SW 1271 (cell line): ENCODE measurements at regions not wholly inside any gene's neighbourhood (a gene's known extent, or its start where the extent isn't known, plus 50 kb on each side); places are given as distances from the start of the nearest gene placed in this dataset.

Experiments
- DNase-seq, 2 experiments: peaks; one replicate each; lab custom pipeline; 2025; lab: John Stamatoyannopoulos, UW

DNA sequence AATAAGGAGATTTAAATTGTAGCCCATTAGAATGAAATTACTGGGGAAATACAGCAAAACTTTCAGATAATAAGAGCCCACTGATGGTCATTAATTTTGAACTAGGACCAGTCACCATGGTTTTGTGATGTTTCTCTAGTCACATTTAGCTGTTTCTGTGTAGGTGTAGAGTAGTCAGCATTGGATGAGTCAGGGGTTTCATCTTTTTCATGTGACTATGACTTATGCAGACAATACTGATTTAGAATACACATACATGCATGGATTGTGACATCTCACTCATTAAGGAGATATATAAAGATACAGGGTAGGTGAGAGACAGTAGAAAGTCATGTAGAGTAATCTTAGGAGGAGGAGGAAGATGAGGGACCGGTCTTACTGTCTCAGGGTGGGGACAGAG, 1192.7 kb downstream of the KCNT2 start:
- no peak for DNase-seq

DNA sequence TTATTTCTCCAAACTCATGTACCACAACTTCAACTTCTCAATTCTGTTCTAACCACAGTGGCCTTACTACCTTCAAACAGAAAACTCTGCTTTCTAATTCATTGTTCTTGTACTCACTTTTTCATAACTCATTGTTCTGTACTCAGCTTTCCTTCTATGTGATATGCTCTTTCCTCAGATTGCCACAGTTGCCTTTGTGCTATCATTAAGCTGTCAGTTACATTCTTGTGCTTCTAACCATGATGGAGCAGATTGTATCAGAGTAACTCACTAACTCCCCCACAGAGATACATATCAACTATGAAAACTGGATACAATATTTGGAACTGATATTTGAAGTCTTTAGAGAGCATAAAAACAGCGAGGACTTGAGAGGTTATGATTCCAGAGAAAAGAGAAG, 1213.7 kb downstream of the KCNT2 start:
- DNase-seq, result no peak

DNA sequence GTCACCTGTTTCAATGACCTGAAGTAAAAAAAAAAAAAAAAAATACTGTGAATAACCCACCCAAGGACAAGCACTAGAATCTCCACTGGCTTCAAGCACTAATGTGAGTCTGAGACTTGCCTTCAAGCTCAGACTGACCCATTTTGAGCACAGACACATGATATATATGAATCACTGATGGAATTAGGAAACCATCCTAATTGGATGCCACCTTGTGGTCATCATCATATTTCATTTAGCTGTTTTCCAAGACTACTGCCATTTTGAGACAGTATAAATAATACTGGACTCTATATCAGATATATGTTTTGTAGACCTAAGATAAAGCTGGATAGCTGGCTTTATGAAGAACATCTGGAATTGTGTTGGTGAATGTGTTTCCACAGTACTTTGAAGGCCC, 1232.0 kb downstream of the KCNT2 start:
- DNase-seq, result no peak

DNA sequence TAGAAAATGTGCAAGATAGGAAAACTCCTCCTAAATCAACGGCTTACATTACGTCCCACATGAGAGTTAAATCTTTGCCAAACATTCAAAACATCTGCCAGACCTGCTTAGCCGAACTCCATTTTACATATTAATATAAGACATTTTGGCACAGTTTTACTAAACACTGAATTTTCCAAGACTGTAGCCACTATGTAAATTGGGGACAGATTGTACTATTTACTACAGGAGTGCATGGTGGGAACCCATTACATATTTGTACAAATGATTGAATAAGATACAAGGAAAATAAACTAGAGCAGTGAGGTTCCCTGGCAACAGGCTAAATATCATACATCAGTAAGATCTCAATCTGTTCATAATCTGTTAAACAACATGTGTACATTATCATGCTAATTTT, 1234.4 kb downstream of the KCNT2 start:
- no peak for DNase-seq

DNA sequence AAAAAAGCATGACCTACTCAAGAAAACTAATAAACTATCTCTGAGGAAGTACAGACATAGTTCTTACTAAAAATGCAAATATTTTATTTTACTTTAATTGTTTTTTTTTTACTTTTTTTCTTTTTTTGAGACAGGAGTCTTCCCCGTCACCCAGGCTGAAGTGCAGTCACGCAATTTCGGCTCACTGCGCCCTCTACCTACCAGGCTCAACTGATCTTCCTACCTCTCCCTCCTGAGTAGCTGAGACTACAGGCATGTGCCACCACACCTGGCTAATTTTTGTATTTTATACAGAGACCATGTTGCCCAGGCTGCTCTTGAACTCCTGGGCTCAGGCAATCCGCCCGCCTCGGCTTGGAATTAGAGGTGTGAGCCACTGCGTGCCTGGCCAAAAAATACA, 1263.1 kb downstream of the KCNT2 start:
- DNase-seq, result no peak

DNA sequence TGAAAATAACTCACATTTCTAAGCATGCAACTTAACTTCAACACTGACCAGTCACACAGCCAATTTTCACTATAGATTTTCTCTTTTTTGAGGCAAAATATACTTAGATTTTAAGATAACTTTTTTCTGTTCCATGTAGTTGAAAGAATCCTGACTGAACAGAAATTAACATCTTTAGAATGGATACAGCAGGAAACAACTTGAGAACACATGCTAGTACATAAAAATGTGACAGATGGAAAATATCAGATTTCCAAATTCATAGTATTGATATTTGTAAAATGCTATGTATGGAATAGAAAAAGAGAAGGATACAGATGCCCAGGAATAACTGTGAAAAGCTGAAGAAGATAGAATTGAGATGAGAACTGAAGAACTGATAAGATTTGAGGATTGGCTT, 1270.6 kb downstream of the KCNT2 start:
- no peak for DNase-seq

DNA sequence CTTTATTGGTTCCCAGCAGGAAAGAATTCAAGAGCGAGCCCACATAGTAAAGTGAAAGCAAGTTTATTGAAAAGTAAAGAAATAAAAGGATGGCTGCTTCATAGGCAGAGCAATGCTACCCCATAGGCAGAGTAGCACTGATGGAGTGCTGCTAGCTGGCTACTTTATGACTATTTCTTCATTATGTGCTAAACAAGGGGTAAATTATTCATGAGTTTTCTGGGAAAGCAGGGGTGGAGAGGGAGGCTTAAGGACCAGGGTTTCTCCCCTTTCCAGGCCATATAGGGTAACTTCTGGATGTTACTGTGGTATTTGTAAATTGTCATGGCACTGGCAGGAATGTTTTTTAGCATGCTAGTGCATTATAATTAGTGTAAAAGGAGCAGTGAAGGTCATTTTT, 1271.4 kb downstream of the KCNT2 start:
- DNase-seq, result no peak

DNA sequence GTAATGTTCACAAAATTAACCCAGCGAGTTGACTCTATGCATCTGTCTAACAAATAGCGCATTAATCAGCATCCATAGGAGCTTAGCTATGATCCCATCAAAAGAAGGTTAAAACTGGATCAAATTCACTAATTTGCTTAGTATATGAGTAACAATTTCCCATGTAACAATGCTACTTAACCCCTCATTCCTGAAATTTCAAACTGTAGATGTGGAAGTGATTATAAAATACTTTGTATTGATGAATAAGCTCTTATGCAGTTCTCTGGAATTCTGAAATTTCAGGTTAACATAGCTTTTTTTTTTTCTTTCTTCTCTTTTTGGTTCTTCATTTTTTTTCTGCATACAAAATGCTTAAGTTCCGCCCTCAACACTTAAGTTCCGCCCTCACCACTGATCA, 1272.7 kb downstream of the KCNT2 start:
- DNase-seq, result no peak

DNA sequence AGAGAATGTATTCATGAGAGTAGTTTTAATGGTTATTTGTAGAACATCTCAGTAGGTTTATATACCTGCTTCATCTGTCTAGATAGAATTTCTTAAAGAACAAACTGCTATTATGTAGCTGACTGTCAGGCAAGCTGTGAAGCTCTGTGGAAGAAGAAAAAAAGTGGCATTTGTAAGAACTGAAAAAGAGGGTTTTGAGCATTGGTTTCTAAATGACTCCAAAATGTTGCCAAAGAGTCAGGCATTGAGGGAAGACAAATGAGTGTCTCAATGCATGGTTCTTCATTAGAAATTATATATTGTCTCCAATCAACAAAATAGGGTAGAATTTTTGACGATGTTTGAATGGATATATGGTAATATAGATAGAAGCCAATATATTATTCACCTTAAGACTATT, 1276.1 kb downstream of the KCNT2 start:
- DNase-seq, result no peak

DNA sequence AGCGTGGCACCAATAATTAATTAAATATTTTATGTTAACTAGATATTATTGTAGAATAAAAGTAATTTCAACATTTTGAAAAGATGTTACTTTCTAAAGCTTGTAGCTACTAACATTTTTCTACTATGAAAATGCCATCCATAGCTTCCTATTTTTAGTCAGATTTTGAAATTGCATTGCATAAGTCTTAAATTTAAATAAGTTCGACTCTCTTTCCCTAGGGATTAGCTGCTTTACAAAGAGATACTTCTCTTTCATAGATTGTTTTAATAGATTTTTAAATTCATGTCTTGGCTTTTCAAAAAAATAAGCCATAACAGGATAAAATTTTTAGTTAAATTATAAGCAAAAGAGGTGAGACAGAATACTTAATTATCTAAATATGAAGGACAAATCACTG, 1279.6 kb downstream of the KCNT2 start:
- DNase-seq, result no peak

DNA sequence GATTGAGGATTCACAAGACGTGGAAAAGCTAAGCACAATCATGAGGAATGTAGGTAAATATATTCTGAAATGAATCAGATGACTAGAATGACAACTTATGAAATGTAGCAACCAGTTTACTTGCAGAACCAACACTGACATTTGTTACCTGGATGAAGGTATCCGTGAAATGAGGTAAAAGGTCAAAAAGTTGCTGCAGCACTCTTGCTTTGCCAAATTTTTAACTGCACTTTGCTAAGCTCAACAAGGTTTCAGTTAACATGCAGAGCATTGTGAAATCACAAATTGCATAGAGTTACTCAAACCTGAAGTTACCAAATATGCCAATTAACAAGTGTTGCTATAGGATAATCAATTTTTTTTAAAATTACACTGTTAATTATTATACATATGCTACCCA, 1280.1 kb downstream of the KCNT2 start:
- no peak for DNase-seq

DNA sequence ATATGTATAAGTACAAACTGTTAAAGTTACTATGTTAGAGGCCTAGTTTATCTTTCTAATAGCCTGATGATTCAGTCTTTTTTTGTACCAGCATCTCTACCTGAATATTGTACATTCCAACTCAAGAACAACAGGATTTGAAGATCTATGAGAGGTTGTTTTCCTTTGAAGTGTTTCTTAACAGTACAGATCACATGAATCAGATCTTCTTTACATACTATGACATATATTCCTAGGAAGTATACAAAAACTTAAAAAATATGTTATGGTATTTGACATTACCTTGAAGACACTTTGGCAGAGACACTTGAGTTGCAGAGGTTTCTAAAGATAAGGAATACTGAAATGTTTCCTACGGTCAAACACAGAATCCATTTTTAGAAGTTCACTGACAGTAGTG, 1280.9 kb downstream of the KCNT2 start:
- no peak for DNase-seq

DNA sequence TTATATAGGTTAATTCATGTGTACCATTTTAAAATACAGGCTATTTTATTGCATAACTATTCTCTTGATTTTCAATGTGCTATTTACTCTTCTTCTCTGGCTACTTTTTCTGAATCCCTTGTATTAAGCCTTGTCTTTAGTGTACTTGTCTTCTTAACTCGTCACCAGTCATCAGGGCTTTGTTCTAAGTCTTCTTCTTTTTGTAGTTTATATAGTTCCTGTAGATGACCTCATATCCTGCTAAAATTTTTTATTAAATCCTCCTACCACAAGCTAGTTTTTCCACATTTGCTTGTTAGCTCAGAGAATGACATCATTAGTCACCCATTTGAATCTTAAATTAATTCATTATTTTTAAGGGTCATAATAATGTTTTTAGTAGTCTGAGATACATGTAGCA, 1281.9 kb downstream of the KCNT2 start:
- no peak for DNase-seq

DNA sequence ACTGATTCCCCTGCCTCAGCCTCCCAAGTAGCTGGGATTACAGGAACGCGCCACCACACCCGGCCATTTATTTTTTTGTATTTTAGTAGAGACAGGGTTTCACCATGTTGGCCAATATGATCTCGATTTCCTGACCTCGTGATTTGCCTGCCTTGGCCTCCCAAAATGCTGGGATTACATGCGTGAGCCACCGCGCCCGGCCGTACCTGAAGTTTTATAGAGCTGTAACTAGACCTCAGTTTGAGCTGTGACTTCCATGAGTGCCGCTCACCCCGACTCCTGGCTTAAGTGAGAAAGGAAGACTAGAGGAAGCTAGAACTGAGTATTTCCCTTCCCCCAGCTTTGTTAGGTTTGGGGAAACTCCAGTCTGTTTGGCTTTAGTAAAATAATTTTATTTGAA, 1283.1 kb downstream of the KCNT2 start:
- no peak for DNase-seq

DNA sequence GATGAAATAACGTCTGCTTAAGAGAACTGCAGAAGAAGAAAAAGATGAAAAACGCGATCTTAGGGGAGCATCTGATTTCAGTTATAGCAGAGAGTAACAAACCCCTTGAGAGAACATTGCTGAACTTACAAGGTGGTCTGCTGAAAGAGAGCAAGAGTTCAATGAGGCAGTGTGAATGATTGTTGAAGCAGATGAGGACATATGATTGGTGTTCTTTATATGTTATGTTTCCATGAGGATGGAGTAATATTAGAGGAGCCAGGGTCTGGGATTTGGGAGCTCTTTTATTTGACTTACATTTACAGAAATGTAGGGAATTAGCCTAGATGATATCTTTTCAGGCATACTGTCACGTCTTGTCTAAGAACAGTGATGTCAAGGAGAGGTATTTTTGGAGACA, 1302.0 kb downstream of the KCNT2 start:
- DNase-seq, result no peak

DNA sequence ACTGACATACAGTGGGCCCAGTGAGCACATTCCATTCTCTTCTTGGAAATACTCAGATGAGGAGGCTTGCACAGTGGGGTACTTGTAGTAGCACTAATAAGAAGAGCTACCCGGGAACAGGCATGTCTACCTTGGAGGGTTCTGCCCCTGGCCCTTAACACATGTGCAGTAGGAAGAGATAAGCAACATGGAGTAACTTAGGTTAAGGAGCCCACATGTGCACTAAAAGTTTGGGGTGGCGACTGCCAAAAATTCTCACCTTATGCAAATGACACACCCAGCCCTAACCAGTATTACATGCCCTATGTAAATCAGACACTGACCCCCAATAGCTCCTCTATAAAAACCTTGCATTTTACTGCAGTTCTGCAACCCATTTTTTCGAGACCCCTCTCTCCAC, 1313.3 kb downstream of the KCNT2 start:
- no peak for DNase-seq

DNA sequence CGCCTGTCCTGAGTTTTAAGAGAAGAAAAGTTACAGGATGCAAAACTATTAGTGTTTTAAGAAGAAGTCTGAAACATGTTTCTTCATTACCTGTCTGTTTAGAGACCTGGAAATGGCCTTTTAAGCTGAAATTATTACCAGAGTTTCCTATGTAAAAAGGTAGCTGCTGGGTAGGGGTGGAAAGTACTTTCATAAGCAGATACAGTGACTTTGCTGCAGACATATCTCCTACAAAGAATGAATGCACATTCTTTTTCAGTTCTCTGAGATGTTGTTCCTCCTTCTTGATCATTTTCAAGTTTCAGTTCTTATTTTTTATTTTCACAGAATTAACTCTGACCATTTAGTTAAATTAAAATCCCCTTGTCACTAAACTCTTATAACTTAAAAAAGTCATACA, 1329.6 kb downstream of the KCNT2 start:
- no peak for DNase-seq

DNA sequence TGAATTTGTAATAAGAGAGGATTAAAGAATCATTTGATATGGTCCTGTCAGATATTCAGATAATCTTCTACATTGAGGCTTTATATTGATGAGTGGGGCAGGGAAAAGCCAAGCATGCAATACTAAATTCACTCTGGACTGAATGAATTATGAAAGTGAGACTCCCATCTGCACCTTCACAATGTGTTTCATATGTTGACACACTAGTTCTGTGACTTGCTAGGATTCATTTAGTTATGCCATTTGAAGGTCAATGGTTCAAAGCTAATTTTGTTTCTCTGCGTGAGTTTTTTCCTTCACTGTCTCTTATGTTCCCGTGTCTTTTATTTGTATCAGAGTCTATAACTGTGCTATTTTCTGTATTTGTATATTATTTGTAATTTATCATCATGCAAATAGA, 1332.5 kb downstream of the KCNT2 start:
- no peak for DNase-seq

DNA sequence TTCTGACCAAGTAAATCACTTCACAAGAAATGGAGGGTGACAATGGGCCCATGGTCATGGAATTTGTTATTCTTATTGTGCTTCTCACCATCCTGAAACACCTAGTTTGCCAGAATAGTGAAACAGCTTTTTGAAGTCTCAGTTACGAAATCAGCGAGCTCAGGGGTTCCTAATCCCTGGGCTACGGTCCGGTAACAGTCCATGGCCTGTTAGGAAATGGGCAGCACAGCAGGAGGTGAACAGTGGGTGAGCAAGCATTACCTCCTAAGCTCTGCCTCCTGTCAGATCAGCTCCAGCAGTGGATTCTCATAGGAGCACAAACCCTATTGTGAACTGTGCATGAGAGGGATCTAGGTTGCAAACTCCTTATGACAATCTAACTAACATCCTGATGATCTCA, 1356.3 kb downstream of the KCNT2 start:
- no peak for DNase-seq

DNA sequence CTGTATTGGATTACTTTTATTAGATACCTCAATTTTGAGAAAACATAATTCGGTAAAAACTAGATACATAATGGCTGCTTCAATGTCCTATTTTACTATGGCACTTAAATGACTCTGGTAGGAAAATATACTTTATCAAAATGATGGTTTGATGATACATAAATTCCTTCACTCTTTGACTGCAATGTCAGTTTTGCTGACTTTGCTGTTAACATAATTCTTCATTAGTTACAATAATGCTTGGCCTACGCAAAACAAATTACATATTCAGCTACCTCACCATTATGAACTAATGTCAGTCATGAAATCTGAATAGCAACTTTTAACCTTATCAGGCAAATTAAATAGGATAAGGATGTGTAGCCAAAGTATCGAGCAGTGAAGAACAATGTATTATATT, 1364.7 kb downstream of the KCNT2 start:
- DNase-seq, result no peak

DNA sequence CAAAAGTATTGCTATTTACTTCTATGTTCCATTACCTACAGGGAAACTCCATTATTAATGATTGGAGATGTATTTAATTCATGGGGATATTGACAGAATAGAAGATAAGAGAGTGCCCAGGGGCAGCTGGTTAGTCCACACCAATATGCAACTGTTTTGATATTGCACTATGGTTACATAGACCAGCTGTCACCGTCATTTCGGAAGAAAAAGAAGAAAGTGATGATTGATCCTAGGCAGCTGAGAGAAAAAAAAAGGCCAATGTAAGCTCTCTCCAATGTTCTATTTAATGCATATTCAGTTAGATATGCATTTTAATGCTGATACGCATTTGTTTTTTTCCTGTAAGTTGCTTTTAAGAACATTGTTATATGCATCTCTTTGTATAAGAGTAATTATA, 1367.2 kb downstream of the KCNT2 start:
- DNase-seq, result no peak

DNA sequence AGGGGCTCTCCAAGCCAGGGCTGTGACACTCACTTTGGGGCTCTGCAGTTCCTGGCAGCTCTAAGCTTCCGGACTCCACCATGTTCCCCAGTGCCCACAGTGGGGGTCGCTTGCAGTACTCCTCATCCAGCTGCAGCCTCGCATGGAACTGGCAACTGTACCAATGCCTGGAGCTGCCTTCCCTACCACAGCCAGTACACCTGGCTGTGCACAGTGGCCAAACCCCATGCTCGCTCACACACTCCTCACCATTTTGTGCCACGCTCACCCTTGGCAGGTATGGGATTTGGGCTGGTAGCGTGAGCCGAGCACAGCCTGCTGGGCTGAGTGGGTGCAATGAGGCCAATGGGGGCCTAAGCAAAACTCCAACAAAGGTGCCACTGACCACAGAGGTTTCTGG, 1369.9 kb downstream of the KCNT2 start:
- no peak for DNase-seq

DNA sequence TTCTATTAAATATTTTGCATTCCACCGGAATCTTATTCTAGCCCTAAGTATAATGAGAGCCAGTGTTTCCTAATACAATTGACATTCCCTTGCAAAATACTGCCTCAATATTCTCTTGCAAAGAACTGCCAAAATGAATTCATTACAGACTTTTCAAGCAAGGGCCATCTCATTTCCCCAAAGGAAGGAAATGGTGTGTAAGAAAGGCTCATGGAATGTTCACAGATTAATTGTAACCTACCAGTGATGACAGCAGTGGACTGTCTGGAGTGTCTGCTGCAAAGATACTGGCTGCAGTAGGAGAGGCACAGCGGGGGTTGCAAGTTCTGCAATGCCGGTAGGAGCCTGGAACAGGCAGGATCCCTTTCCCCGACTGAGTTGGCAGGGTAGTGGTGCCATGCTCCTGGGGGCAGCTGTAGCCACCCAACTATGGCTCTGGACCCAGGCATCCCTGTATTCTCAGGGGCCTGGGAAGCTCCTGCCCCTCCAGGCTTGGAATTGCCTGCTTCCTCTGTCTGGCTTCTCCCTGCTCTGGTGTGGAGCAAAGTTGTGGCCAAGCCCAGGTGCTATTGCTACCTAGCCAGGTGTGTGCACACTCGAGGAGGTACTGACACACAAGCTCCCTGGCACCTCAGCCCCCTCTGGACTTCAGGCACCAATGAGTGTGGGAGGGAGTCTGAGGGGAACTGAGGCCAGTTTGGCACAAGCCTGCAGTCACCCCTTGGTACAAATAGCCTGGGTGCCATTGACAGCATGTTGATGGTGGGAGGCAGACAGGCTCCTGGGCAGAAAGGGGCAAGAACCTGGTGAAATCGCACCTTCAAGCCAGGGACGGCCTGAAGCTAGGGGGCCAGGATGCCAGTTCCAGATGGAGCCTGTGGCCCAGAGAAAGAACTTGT, 1371.0 kb downstream of the KCNT2 start:
- no peak for DNase-seq

DNA sequence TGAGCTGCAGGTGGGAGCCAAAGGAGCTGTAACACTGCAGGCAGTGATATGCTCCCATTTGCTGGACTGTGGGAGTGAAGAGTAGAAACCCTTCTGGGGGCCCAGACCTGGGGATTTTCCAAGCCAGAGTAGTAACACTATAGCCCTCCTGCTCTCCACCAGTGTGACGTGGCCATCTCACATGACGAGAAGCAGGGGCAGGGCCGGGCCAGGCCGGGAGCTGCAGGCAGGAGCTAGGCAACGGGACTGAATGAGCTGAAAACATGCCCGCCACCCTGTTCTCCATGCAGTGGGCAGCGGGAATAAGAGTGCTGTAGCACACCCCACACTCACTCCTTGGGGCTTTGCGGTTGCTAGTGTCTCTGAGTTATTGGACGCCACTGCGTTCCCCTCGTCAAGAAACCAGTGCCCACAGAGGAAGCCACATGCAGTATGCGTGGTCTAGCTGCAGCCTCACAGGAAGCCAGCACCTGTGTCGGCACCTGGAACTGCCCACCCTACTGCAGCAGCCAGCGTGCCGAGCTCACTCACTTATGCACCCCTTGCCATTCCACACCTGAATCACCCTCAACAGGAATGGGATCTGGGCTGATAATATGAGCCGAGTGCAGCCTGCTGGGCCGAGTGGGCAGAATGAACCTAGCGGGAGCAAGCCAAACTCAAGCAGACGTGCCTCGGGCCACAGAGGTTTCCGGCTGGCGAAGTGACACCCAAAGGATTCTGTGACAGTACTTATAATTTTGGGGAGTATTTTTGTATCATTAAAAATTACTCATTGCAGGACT, 1389.6 kb downstream of the KCNT2 start:
- DNase-seq, result no peak
